NCI-H82 treated with DMSO at 0.1 percent for 48 hours (cell line): ENCODE measurements at regions not wholly inside any gene's neighbourhood (a gene's known extent, or its start where the extent isn't known, plus 50 kb on each side); places are given as distances from the start of the nearest gene placed in this dataset.
A peak's percentile ranks its signal among the peaks of the same experiment; 100 is the strongest.

Experiments
- DNase-seq: peaks from one replicate; lab custom pipeline; 2025; ENCODE audit not compliant: unreplicated experiment; lab: John Stamatoyannopoulos, UW

DNA sequence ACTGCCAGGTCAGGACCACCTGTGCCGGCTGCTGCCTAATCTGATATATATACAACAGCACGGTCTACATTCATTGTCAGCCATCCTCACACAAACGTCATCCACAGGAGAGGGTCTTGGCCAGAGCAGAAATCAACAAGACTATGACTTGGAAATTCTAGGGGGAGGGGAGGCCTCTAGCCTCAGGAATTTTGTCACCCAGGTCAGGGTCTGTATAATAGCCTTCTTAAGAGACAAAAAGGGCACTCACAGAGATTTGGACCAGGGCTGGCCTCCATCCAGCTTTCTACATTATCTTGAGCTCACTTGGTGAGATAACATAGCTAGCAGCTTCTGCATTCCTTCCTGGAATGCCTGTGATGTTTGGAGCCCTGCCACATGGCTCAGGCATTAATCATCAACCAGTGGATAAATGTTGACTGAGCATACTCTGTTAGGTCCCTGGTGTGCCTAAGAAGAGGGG lies 50.4 kb upstream of the CTIF start:
- no peak for DNase-seq

GRCh38 chr18:48486754-48487153 lies 52.1 kb upstream of the CTIF start:
- DNase-seq, result no peak

- DNase-seq, result no peak
Measured at GRCh38 chr18:48485828-48486405, 52.9 kb upstream of the CTIF start.

- no peak for DNase-seq
Measured at GRCh38 chr18:48481092-48481491, 57.7 kb upstream of the CTIF start.

DNA sequence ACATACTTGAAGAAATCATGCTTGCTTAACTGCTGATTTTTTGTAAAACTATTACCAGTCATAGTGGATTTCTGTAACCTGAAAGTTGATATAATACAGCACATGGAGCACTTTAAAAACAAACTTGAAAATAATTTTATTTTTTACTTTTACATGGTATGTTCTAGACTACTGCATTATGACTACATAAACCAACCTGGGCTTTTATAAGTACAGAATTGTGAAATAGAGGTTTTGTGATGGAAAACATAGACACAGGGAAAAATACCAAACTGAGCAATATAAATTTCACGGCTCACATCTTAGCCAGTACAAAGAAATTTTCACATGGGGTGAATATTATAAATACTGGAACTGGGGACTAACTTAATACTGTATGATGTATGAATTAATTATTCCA lies 59.3 kb upstream of the CTIF start:
- DNase-seq, result no peak

- no peak for DNase-seq
Measured at GRCh38 chr18:48477348-48477747, 61.5 kb upstream of the CTIF start.

DNA sequence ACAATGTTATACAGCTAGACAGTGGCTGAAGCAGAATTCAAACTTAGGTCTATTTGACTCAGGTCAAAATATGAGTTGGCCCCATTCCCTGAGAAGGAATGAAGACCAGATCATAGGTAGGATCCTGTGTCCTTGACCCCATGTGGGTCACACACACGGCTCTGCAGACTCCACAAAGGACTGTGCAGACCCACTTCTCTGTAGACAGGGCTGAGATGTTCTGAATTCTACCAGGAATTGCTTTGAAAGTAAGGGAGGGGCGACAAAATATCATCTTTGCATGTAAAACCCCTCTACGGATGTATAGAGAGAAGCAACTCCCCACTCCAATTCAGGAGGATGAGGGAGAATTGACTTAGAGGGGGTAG lies 62.3 kb upstream of the CTIF start:
- DNase-seq, result no peak

DNA sequence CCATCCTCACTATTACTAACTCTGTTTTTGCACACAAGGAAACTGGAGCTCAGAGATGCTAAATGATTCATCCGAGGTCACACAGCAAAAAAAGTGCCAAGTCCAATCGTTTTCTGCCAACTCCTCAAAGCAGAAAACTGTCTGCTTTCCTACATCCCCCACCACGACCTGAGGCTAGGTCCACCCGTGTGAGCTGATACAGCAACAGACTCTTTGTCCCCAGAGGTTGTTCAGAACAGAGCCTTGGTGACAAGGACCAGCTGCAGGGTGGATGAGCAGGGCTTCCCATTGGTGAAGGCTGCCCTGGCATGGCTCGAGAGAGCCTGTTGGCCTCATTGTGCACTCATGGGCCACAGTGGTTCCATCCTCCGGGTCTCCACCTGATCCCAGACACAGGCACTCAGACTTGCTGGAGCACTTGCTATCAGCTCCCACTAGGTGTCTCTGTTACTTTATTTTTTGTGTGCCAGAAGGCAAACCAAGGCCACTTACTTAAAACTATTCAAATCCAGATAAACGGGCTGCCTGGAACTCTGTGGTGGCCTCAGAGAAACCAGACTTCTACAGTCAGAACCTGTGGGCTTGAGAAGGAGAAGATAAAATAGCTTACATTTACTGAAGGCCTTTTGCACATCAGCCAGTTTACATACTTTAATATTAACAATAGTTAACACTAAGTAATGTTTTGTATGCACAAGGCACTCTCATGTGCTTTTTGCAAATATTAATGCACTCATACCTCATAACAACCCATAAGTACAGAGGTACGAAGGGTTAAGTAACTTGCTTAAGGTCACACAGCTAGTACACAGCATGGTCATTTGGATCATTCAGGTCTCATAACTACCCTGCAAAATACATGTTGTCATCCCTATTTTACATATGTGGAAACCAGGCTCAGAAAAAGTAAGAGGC lies 62.9 kb upstream of the CTIF start:
- peak; percentile 37 for DNase-seq

- no peak for DNase-seq
Measured at GRCh38 chr18:48473816-48474215, 64.6 kb upstream of the ZBTB7C start.

- DNase-seq, result no peak
Measured at GRCh38 chr18:48472610-48473009, 63.4 kb upstream of the ZBTB7C start.

DNA sequence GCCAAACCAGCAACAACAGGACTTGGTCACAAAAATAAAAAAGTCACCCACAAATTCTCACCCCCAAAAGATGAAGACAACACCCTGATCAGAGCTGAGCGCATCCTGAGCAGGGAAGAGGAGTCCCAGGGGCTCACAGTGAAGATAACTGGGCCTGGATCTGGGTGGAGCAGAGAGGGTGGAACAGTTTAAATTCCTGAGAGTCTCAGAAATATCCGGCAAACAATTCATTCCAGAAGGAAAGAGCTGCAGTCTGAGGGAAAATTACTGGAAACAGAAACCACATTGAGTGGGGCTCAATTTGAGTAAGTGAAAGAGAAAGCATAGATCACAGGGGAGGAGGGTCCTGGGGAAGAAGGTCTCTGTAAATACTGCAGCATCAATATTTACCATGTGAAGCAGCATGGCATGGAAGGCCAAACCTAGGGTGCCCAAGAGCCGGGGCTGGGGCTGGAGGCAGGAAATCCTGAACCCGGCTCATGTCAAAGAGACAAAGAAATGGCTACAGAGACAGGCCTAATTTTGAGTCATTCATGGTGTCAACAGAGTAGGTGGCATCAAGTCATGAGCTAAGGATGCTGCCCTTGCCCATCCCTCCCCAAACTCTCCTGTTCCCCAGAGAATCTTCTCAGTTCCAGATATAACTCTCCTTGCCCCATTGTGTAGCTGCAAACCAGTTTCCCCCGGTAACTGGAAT lies 61.4 kb upstream of the ZBTB7C start:
- DNase-seq, result no peak

GRCh38 chr18:48468151-48468550 lies 59.0 kb upstream of the ZBTB7C start:
- no peak for DNase-seq

DNA sequence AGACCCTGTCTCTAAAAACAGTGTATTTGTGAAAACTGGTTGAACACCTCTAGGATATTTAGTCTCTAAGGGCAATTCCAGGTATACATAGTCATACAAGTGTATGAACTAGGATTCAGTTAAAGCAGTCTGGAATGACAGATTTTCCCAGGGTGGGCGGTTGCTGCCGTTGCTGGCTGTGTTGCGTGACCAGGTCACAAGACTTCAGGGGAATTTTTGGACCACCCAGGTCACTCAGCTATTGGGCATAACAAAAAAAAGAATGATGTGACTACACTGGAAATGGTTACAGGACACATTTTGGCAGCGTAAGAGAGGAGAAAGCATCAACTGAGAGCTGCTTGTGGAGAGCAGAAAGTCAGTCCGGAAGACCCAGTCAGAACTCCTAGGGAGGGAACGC lies 58.0 kb upstream of the ZBTB7C start:
- DNase-seq, result no peak

- DNase-seq, result no peak
Measured at GRCh38 chr18:48462510-48462909, 53.3 kb upstream of the ZBTB7C start.

GRCh38 chr18:48460929-48461583 lies 51.9 kb upstream of the ZBTB7C start:
- no peak for DNase-seq

DNA sequence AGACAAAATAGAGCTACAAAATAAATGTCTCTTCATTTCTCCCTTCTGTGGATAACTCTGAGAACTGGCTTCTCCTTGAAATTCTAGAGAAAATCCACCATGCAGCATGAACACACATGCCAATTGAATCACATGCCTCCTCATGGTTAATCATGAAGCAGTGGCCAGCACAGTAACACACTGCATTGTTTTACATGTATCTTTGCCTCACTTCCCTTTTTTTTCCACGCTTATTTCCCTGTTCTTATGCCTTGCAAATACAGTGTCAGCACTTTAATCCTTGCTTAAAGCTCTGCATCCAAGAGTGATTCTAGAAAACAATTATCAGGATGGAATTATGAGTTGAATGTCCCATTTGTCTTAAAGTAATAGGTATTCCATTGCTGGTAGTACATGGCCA lies 50.3 kb upstream of the ZBTB7C start:
- no peak for DNase-seq

DNA sequence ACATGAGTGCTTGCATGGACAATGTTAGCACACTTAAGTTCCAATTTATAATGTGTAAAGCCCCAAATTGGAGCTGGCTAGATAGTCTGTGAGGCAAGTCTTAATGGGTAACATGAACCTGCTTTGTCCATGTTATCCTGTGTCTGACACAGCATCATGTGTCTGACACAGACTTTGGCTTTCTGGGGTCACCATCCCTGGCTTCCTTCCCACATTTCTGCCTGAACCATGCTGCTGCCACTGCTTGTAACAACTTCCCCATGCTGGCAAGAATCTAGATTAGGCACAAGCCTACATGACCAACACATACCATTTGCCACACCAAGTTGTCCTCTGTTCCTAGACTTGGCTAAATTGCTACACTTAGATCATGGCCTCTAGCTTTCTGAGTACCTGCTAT lies 49.8 kb upstream of the ZBTB7C start:
- DNase-seq, result no peak
